ENCODE measurements at regions not wholly inside any gene's neighbourhood (a gene's known extent, or its start where the extent isn't known, plus 50 kb on each side); places are given as distances from the start of the nearest gene placed in this dataset.

- H4K91ac ChIP-seq (replicated peaks; ENCODE audit: insufficient read length, low read length): no peak overlapping the region
- H3K23me2 ChIP-seq (ENCODE audit: low read depth, low read length): no peaks in the 10 kb centered on the region
- no peak overlapping the region for H3K4ac ChIP-seq (replicated peaks; ENCODE audit: insufficient read length, low read depth, low read length)
- H3K4me2 ChIP-seq (ENCODE audit: insufficient read depth in 1 of 2, low read depth in 2 of 2, low read length in 2 of 2): no peak overlapping the region
- no peaks in the 10 kb centered on the region for H3K9me3 ChIP-seq (ENCODE audit: insufficient read depth in 2 of 2, low read depth in 1 of 2, low read length in 1 of 2)
- no peak overlapping the region for H3K9ac ChIP-seq (replicated peaks in 1 of 4; ENCODE audit: extremely low read depth in 1 of 4, low read depth in 3 of 4, low read length in 3 of 4)
- H3K36me3 ChIP-seq (ENCODE audit: control insufficient read depth in 2 of 4, insufficient read depth in 4 of 4, low read length in 3 of 4): no peaks in the 10 kb centered on the region
- H4K5ac ChIP-seq (ENCODE audit: insufficient read length, low read depth, low read length): no peak overlapping the region
- ChIA-PET POLR2A (ENCODE audit: partially characterized antibody) (no interaction called here), CTCF (ENCODE audit: partially characterized antibody) (no interaction called here)
- no peaks in the 10 kb centered on the region for H3K27me3 ChIP-seq (replicated peaks in 1 of 4; ENCODE audit: control insufficient read depth in 3 of 4, extremely low read depth in 1 of 4, insufficient read depth in 3 of 4, low read length in 3 of 4)
- no peaks in the 10 kb centered on the region for H3K79me1 ChIP-seq (ENCODE audit: low read depth, low read length)
- no peak overlapping the region for H2BK20ac ChIP-seq (ENCODE audit: low read length)
- DNase-seq (ENCODE audit: low read depth in 1 of 2, low spot score in 2 of 2) (no peak), FAIRE-seq (no peak)
- no peaks in the 10 kb centered on the region for H3K4me1 ChIP-seq (replicated peaks in 1 of 4; ENCODE audit: control insufficient read depth in 3 of 4, insufficient read depth in 4 of 4, low read length in 3 of 4)
- H4K20me1 ChIP-seq (replicated peaks in 1 of 2; ENCODE audit: control insufficient read depth in 1 of 2, insufficient read depth in 2 of 2, low read length in 2 of 2): no peaks in the 10 kb centered on the region
- 86% methylated on average over 2 of the region's 2 CpGs; no CpG with 5 or more reads in 1 of the 2 experiments for WGBS, 2 experiments (ENCODE audit: extremely low coverage in 1 of 2, insufficient coverage in 1 of 2, insufficient read length in 1 of 2, insufficient replicate concordance in 2 of 2, low coverage in 1 of 2, low lambda C conversion rate in 2 of 2, missing lambda C conversion rate in 1 of 2)
- no peak overlapping the region for H3K4me3 ChIP-seq (ENCODE audit: extremely low read depth in 1 of 4, insufficient read depth in 2 of 4, low read depth in 3 of 4, low read length in 4 of 4)
- no peak overlapping the region for H2BK15ac ChIP-seq (ENCODE audit: low read length)
- no peak overlapping the region for H3K23ac ChIP-seq (ENCODE audit: insufficient read length)
- H2AFZ ChIP-seq (ENCODE audit: low read length): no peak overlapping the region
- H3K56ac ChIP-seq (replicated peaks; ENCODE audit: insufficient read length, low read depth, low read length): no peak overlapping the region
- H3K27ac ChIP-seq (ENCODE audit: low read depth, low read length): no peak overlapping the region
- no peak overlapping the region for H2BK12ac ChIP-seq (ENCODE audit: low read depth, low read length)
- H2BK120ac ChIP-seq (replicated peaks; ENCODE audit: low read depth, low read length): no peak overlapping the region
- H3K79me2 ChIP-seq (ENCODE audit: control insufficient read depth in 1 of 2, insufficient read depth in 2 of 2, low read length in 2 of 2): no peaks in the 10 kb centered on the region
- no peak for TF ChIP-seq SP1 (IDR thresholded peaks at IDR 0.05; ENCODE audit: low read depth, low read length)
- no peak for TF ChIP-seq KDM1A (IDR thresholded peaks at IDR 0.05; ENCODE audit: borderline replicate concordance, low read length)
- TF ChIP-seq BCL11A (IDR thresholded peaks at IDR 0.05; ENCODE audit: low read depth in 2 of 2, low read length in 2 of 2): no peak
- TF ChIP-seq TCF12 (IDR thresholded peaks at IDR 0.05; ENCODE audit: low read depth, low read length): no peak
- TF ChIP-seq RNF2 (IDR thresholded peaks at IDR 0.05; ENCODE audit: borderline replicate concordance, low read depth, low read length, missing control alignments, poor library complexity, severe bottlenecking): no peak
- TF ChIP-seq FOSL1 (IDR thresholded peaks at IDR 0.05; ENCODE audit: insufficient read depth, low read depth, low read length): no peak
- no peak for TF ChIP-seq MAX (IDR thresholded peaks at IDR 0.05)
- TF ChIP-seq RXRA (IDR thresholded peaks at IDR 0.05; ENCODE audit: insufficient read depth, low read depth, low read length): no peak
- TF ChIP-seq CBX5 (IDR thresholded peaks at IDR 0.05; ENCODE audit: low read depth, low read length): no peak
- TF ChIP-seq SIRT6 (IDR thresholded peaks at IDR 0.05; ENCODE audit: low read length): no peak
- H3K14ac ChIP-seq (ENCODE audit: insufficient read length): no peak overlapping the region
- H2BK5ac ChIP-seq (ENCODE audit: low read depth, low read length): no peak overlapping the region
- H2AK5ac ChIP-seq (ENCODE audit: low read depth, low read length): no peak overlapping the region
- H4K8ac ChIP-seq (ENCODE audit: extremely low read depth, insufficient read depth, low read length): no peak overlapping the region
- H3K18ac ChIP-seq (ENCODE audit: extremely low read depth, low read length): no peak overlapping the region
Measured at GRCh38 chr6:120200853-120201252, 851.3 kb upstream of the MAN1A1 start.
